Neuronal stem cell (in vitro differentiated cells): ENCODE measurements at regions not wholly inside any gene's neighbourhood (a gene's known extent, or its start where the extent isn't known, plus 50 kb on each side); places are given as distances from the start of the nearest gene placed in this dataset.

ENCODE experiments used
- DNase-seq: peaks from one replicate; pipeline ENCODE4 v3.0.0-alpha.2; 2013; ENCODE audit warnings: low spot score
- H2AFZ ChIP-seq: one replicate; pipeline ENCODE4 v1.6.1; 2013; ENCODE audit warnings: mild to moderate bottlenecking, low read length, inconsistent platforms
- H2AK5ac ChIP-seq: 2 replicates; pipeline ENCODE4 v1.6.1; 2013; ENCODE audit warnings: low read depth, mild to moderate bottlenecking, inconsistent platforms, low read length, moderate library complexity, mixed read lengths
- H2BK120ac ChIP-seq: 2 replicates; pipeline ENCODE4 v1.6.1; 2013; ENCODE audit warnings: low read depth, mild to moderate bottlenecking, inconsistent platforms, low read length, moderate library complexity, mixed read lengths
- H2BK12ac ChIP-seq: one replicate; pipeline ENCODE4 v1.6.1; 2013; ENCODE audit warnings: low read length, inconsistent platforms
- H2BK15ac ChIP-seq: 2 replicates; pipeline ENCODE4 v1.6.1; 2013; ENCODE audit warnings: mild to moderate bottlenecking, low read length, inconsistent platforms, mixed read lengths
- H2BK5ac ChIP-seq: one replicate; pipeline ENCODE4 v1.6.1; 2013; ENCODE audit warnings: inconsistent platforms, mild to moderate bottlenecking, low read length, moderate library complexity
- H3K14ac ChIP-seq: one replicate; pipeline ENCODE4 v1.6.1; 2013; ENCODE audit warnings: low read length, inconsistent platforms
- H3K18ac ChIP-seq: 2 replicates; pipeline ENCODE4 v1.6.1; 2013; ENCODE audit warnings: low read length, inconsistent platforms
- H3K23ac ChIP-seq: 2 replicates; pipeline ENCODE4 v1.6.1; 2013; ENCODE audit warnings: low read depth, mild to moderate bottlenecking, mixed read lengths, low read length, inconsistent platforms; ENCODE audit not compliant: poor library complexity
- H3K27ac ChIP-seq: replicated peaks from 3 replicates; pipeline ENCODE4 v1.5.1; 2013; ENCODE audit warnings: low read length, inconsistent platforms
- H3K27me3 ChIP-seq, 3 experiments: 2 replicates each; pipeline ENCODE4 v1.6.1; 2013; ENCODE audit warnings: low read length in 3 of 3, mild to moderate bottlenecking in 2 of 3, inconsistent platforms in 1 of 3, low read depth in 1 of 3, mixed read lengths in 1 of 3, moderate library complexity in 1 of 3; ENCODE audit not compliant: control insufficient read depth in 3 of 3, insufficient read depth in 3 of 3
- H3K36me3 ChIP-seq, 2 donors: replicated peaks in 1 of 2; 2 replicates each; pipeline ENCODE4 v1.6.1; 2013; ENCODE audit warnings: low read length in 2 of 2; ENCODE audit not compliant: control insufficient read depth in 2 of 2, insufficient read depth in 2 of 2
- H3K4ac ChIP-seq: 2 replicates; pipeline ENCODE4 v1.6.1; 2013; ENCODE audit warnings: inconsistent platforms, mild to moderate bottlenecking, low read length, moderate library complexity
- H3K4me1 ChIP-seq, 2 donors: 1 replicate in 1 of 2; 2 replicates in 1 of 2; pipeline ENCODE4 v1.6.1; 2013; ENCODE audit warnings: low read length in 2 of 2, low read depth in 1 of 2; ENCODE audit not compliant: control insufficient read depth in 2 of 2, insufficient read depth in 1 of 2
- H3K4me2 ChIP-seq: one replicate; pipeline ENCODE4 v1.6.1; 2013; ENCODE audit warnings: mild to moderate bottlenecking, low read length, inconsistent platforms; ENCODE audit not compliant: insufficient read depth, poor library complexity, severe bottlenecking
- H3K4me3 ChIP-seq, 2 donors: 2 replicates each; pipeline ENCODE4 v1.5.1; 2013; ENCODE audit warnings: low read length in 2 of 2, mild to moderate bottlenecking in 2 of 2, inconsistent platforms in 1 of 2, moderate library complexity in 1 of 2
- H3K79me1 ChIP-seq: one replicate; pipeline ENCODE4 v1.6.1; 2013; ENCODE audit warnings: low read depth, mild to moderate bottlenecking, inconsistent platforms, low read length, moderate library complexity
- H3K9ac ChIP-seq: one replicate; pipeline ENCODE4 v1.6.1; 2013; ENCODE audit warnings: mild to moderate bottlenecking, low read depth, low read length, inconsistent platforms; ENCODE audit not compliant: poor library complexity
- H3K9me3 ChIP-seq, 2 donors: replicated peaks in 1 of 2; 2 replicates each; pipeline versions ENCODE3 to v1.6.1; 2013; ENCODE audit warnings: low read length in 2 of 2, mild to moderate bottlenecking in 2 of 2, inconsistent platforms in 1 of 2, low read depth in 1 of 2, mixed read lengths in 1 of 2, moderate library complexity in 1 of 2; ENCODE audit not compliant: control insufficient read depth in 2 of 2, insufficient read depth in 1 of 2
- H4K8ac ChIP-seq: one replicate; pipeline ENCODE4 v1.6.1; 2013; ENCODE audit warnings: low read depth, mild to moderate bottlenecking, inconsistent platforms, low read length, moderate library complexity
- H4K91ac ChIP-seq: one replicate; pipeline ENCODE4 v1.6.1; 2013; ENCODE audit warnings: low read length, low read depth, mild to moderate bottlenecking, inconsistent platforms; ENCODE audit not compliant: poor library complexity
- WGBS, 2 donors: extraction: QIAGEN DNeasy Blood & Tissue Kit; methylation state at CpG; one replicate each; pipeline ENCODE4 v1.1.7; 2013; ENCODE audit warnings: missing lambda C conversion rate in 2 of 2, mixed read lengths in 1 of 2; ENCODE audit not compliant: insufficient read length in 2 of 2, insufficient replicate concordance in 1 of 2; ENCODE audit errors: extremely low coverage in 2 of 2; 5-methylcytosine and 5-hydroxymethylcytosine counted together

GRCh38 chr4:13907255-13907751 lies 279.8 kb upstream of the BOD1L1 start:
- peaks cover 2 to 4% of the 10 kb centered on the region in 2 donors for H3K4me1 ChIP-seq
- no peaks in the 10 kb centered on the region for H3K9me3 ChIP-seq
- no peak overlapping the region for H3K27ac ChIP-seq
- no peak overlapping the region for H4K91ac ChIP-seq
- no peak overlapping the region for H2AFZ ChIP-seq
- no peak overlapping the region for H3K4me2 ChIP-seq
- no peak overlapping the region for H3K23ac ChIP-seq
- no peak overlapping the region for H2BK15ac ChIP-seq
- H3K18ac ChIP-seq, result no peak overlapping the region
- H3K4me3 ChIP-seq, result no peak overlapping the region
- H3K9ac ChIP-seq, result no peak overlapping the region
- no peak overlapping the region for H4K8ac ChIP-seq
- H2AK5ac ChIP-seq, result no peak overlapping the region
- no peak overlapping the region for H2BK12ac ChIP-seq
- no peak overlapping the region for H3K4ac ChIP-seq
- no peaks in the 10 kb centered on the region for H3K79me1 ChIP-seq
- no peaks in the 10 kb centered on the region for H3K27me3 ChIP-seq
- no peak overlapping the region for H3K14ac ChIP-seq
- no CpG with 5 or more reads among the region's 1 CpG for WGBS, 2 donors
- H2BK120ac ChIP-seq, result no peak overlapping the region
- DNase-seq, result no peak
- no peaks in the 10 kb centered on the region for H3K36me3 ChIP-seq
- H2BK5ac ChIP-seq, result no peak overlapping the region

DNA sequence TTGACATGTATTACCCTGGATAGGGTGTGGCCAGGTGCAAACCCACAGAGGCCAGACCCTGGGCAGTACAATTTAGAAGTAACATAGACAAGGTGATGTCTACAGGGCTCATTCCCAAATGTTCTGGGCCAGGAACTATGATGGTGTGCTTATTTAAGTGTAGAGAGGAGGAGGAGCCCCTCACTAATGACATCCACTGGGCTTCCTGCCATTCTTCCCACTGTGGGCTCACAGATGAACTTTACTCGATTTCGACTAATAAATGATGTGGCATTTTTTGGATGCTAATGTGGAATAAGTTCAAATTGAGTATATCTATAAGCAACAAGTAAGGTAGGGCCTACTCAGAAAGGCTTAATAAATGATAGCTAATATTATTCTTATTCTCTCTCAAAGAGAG lies 280.9 kb upstream of the BOD1L1 start:
- WGBS, 2 donors, result no CpG with 5 or more reads among the region's 2 CpGs

DNA sequence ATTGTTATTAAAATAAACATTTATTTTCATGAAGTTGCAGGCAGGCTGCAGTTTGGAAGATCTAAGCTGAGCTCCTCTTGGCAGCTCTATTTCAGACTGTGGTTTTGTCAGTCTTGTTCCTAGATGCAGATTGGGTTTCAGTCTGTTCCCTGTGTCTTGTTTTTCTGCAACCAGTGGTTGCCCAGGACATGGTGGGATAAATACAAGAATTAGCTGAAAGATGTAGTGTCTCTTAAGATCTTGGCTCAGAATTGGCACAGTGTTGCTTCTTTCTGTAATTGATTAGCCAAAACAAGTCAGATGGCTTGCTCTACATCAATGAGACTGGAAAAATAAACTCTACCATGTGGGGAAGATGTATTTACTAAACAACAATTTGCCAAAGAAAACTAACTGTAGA lies 283.0 kb upstream of the BOD1L1 start:
- H3K79me1 ChIP-seq, result no peaks in the 10 kb centered on the region
- H4K8ac ChIP-seq, result no peak overlapping the region
- no peak overlapping the region for H3K27ac ChIP-seq
- H3K9ac ChIP-seq, result no peak overlapping the region
- H2AK5ac ChIP-seq, result no peak overlapping the region
- H3K4me3 ChIP-seq, result no peak overlapping the region
- no peak overlapping the region for H3K4me2 ChIP-seq
- no peaks in the 10 kb centered on the region for H3K9me3 ChIP-seq
- no peak overlapping the region for H3K18ac ChIP-seq
- no peak overlapping the region for H2BK15ac ChIP-seq
- no peaks in the 10 kb centered on the region for H3K36me3 ChIP-seq
- H4K91ac ChIP-seq, result no peak overlapping the region
- no peak overlapping the region for H2BK5ac ChIP-seq
- no peak overlapping the region for H3K14ac ChIP-seq
- H2AFZ ChIP-seq, result no peak overlapping the region
- no peak overlapping the region for H2BK12ac ChIP-seq
- H3K4ac ChIP-seq, result no peak overlapping the region
- no peak overlapping the region for H2BK120ac ChIP-seq
- H3K27me3 ChIP-seq, result no peaks in the 10 kb centered on the region
- H3K4me1 ChIP-seq, result peaks cover 0 to 4% of the 10 kb centered on the region in 2 donors
- H3K23ac ChIP-seq, result no peak overlapping the region
- DNase-seq, result no peak

More for the DNA sequence above, 280.9 kb upstream of the BOD1L1 start:
- peaks cover 0 to 2% of the 10 kb centered on the region in 2 donors for H3K4me1 ChIP-seq
- H3K18ac ChIP-seq, result no peak overlapping the region
- H4K91ac ChIP-seq, result no peak overlapping the region
- no peak overlapping the region for H3K27ac ChIP-seq
- H3K4me2 ChIP-seq, result no peak overlapping the region
- no peak overlapping the region for H3K9ac ChIP-seq
- no peaks in the 10 kb centered on the region for H3K27me3 ChIP-seq
- no peak overlapping the region for H3K4ac ChIP-seq
- no peak overlapping the region for H2BK120ac ChIP-seq
- H2BK5ac ChIP-seq, result no peak overlapping the region
- H3K36me3 ChIP-seq, result no peaks in the 10 kb centered on the region
- H3K14ac ChIP-seq, result no peak overlapping the region
- DNase-seq, result no peak
- no peak overlapping the region for H2AFZ ChIP-seq
- no peak overlapping the region for H3K23ac ChIP-seq
- no peaks in the 10 kb centered on the region for H3K9me3 ChIP-seq
- no peaks in the 10 kb centered on the region for H3K79me1 ChIP-seq
- H2BK12ac ChIP-seq, result no peak overlapping the region
- no peak overlapping the region for H2BK15ac ChIP-seq
- no peak overlapping the region for H4K8ac ChIP-seq
- no peak overlapping the region for H2AK5ac ChIP-seq
- no peak overlapping the region for H3K4me3 ChIP-seq

- H3K14ac ChIP-seq, result no peak overlapping the region
- no peak overlapping the region for H3K4me2 ChIP-seq
- no peak overlapping the region for H2AK5ac ChIP-seq
- no peak overlapping the region for H3K4me3 ChIP-seq
- no peak overlapping the region for H2BK12ac ChIP-seq
- no peak overlapping the region for H2BK15ac ChIP-seq
- no peak overlapping the region for H3K9ac ChIP-seq
- H3K4me1 ChIP-seq, result peaks cover 0 to 6% of the 10 kb centered on the region in 2 donors
- H2BK120ac ChIP-seq, result no peak overlapping the region
- no peak overlapping the region for H3K18ac ChIP-seq
- H2AFZ ChIP-seq, result no peak overlapping the region
- H3K23ac ChIP-seq, result no peak overlapping the region
- no peaks in the 10 kb centered on the region for H3K79me1 ChIP-seq
- H3K4ac ChIP-seq, result no peak overlapping the region
- H2BK5ac ChIP-seq, result no peak overlapping the region
- H4K91ac ChIP-seq, result no peak overlapping the region
- H4K8ac ChIP-seq, result no peak overlapping the region
- H3K27ac ChIP-seq, result no peak overlapping the region
- no peaks in the 10 kb centered on the region for H3K27me3 ChIP-seq
- DNase-seq, result no peak
- H3K9me3 ChIP-seq, result no peaks in the 10 kb centered on the region
- no peaks in the 10 kb centered on the region for H3K36me3 ChIP-seq
Measured at GRCh38 chr4:13911256-13911655, 283.7 kb upstream of the BOD1L1 start.
